H9 (cell line): ENCODE measurements at regions not wholly inside any gene's neighbourhood (a gene's known extent, or its start where the extent isn't known, plus 50 kb on each side); places are given as distances from the start of the nearest gene placed in this dataset.
A peak's percentile ranks its signal among the peaks of the same experiment; 100 is the strongest.

Experiments
- DNase-seq: peaks from one replicate; pipeline ENCODE4 v3.0.0-alpha.2; 2017
- H2AFZ ChIP-seq: one replicate; pipeline ENCODE4 v1.6.1; 2013; ENCODE audit warnings: mild to moderate bottlenecking, low read length, control low read depth, moderate library complexity
- H2AK5ac ChIP-seq: 2 replicates; pipeline ENCODE4 v1.6.1; 2013; ENCODE audit warnings: low read length, control low read depth, mixed read lengths; ENCODE audit not compliant: insufficient read length
- H2BK120ac ChIP-seq: one replicate; pipeline ENCODE4 v1.6.1; 2013; ENCODE audit warnings: low read depth, mild to moderate bottlenecking, low read length, control low read depth, inconsistent platforms; ENCODE audit not compliant: poor library complexity, severe bottlenecking
- H2BK12ac ChIP-seq: 2 replicates; pipeline ENCODE4 v1.6.1; 2013; ENCODE audit warnings: low read length, control low read depth, mixed read lengths, low read depth; ENCODE audit not compliant: insufficient read length
- H2BK15ac ChIP-seq: 2 replicates; pipeline ENCODE4 v1.6.1; 2013; ENCODE audit warnings: low read depth, low read length, control low read depth
- H2BK20ac ChIP-seq: one replicate; pipeline ENCODE4 v1.6.1; 2013; ENCODE audit warnings: low read depth, mild to moderate bottlenecking, low read length, control low read depth, inconsistent platforms; ENCODE audit not compliant: poor library complexity, severe bottlenecking
- H2BK5ac ChIP-seq: 2 replicates; pipeline ENCODE4 v1.6.1; 2013; ENCODE audit warnings: low read length, control low read depth, mixed read lengths; ENCODE audit not compliant: insufficient read length
- H3K14ac ChIP-seq: 2 replicates; pipeline ENCODE4 v1.6.1; 2013; ENCODE audit warnings: low read length, control low read depth; ENCODE audit not compliant: insufficient read depth
- H3K18ac ChIP-seq: 2 replicates; pipeline ENCODE4 v1.6.1; 2013; ENCODE audit warnings: low read depth, mild to moderate bottlenecking, mixed read lengths, low read length, control low read depth; ENCODE audit not compliant: insufficient read length
- H3K23ac ChIP-seq: 2 replicates; pipeline ENCODE4 v1.6.1; 2013; ENCODE audit warnings: low read length, control low read depth, mixed read lengths, low read depth; ENCODE audit not compliant: insufficient read length
- H3K23me2 ChIP-seq: 2 replicates; pipeline ENCODE4 v1.6.1; 2013; ENCODE audit warnings: low read depth, mild to moderate bottlenecking, mixed read lengths, low read length, control low read depth; ENCODE audit not compliant: insufficient read length, poor library complexity, severe bottlenecking
- H3K27ac ChIP-seq: 2 replicates; pipeline ENCODE4 v1.5.1; 2013; ENCODE audit warnings: low read length, control low read depth, mixed read lengths, low read depth; ENCODE audit not compliant: insufficient read length
- H3K27me3 ChIP-seq: 2 replicates; pipeline ENCODE4 v1.6.1; 2013; ENCODE audit warnings: low read length, control low read depth, inconsistent platforms; ENCODE audit not compliant: insufficient read depth
- H3K4ac ChIP-seq: 2 replicates; pipeline ENCODE4 v1.6.1; 2013; ENCODE audit warnings: low read depth, mild to moderate bottlenecking, control low read depth, inconsistent platforms, low read length, moderate library complexity
- H3K4me1 ChIP-seq: 2 replicates; pipeline ENCODE4 v1.6.1; 2013; ENCODE audit warnings: low read length, control low read depth, inconsistent platforms; ENCODE audit not compliant: insufficient read depth
- H3K4me2 ChIP-seq: 2 replicates; pipeline ENCODE4 v1.6.1; 2013; ENCODE audit warnings: low read length, control low read depth, mixed read lengths; ENCODE audit not compliant: insufficient read length, insufficient read depth
- H3K56ac ChIP-seq: 2 replicates; pipeline ENCODE4 v1.6.1; 2013; ENCODE audit warnings: low read depth, mild to moderate bottlenecking, mixed read lengths, low read length, control low read depth; ENCODE audit not compliant: insufficient read length
- H3K79me1 ChIP-seq: 2 replicates; pipeline ENCODE4 v1.6.1; 2013; ENCODE audit warnings: low read depth, mild to moderate bottlenecking, moderate library complexity, low read length, control low read depth, inconsistent platforms; ENCODE audit not compliant: insufficient read depth, poor library complexity, severe bottlenecking
- H3K79me2 ChIP-seq: 2 replicates; pipeline ENCODE4 v1.6.1; 2013; ENCODE audit warnings: low read length, control low read depth, inconsistent platforms; ENCODE audit not compliant: insufficient read depth
- H3K9ac ChIP-seq: 2 replicates; pipeline ENCODE4 v1.6.1; 2013; ENCODE audit warnings: low read length, control low read depth, mixed read lengths; ENCODE audit not compliant: insufficient read length; ENCODE audit errors: extremely low read depth
- H3K9me3 ChIP-seq: one replicate; pipeline ENCODE4 v1.6.1; 2013; ENCODE audit warnings: low read depth, low read length, inconsistent platforms; ENCODE audit not compliant: control insufficient read depth
- H3T11ph ChIP-seq: one replicate; pipeline ENCODE4 v1.6.1; 2013; ENCODE audit warnings: mild to moderate bottlenecking, low read length, control low read depth, inconsistent platforms
- H4K20me1 ChIP-seq: one replicate; pipeline ENCODE4 v1.6.1; 2013; ENCODE audit not compliant: control insufficient read depth, insufficient read length, insufficient read depth
- H4K5ac ChIP-seq: 2 replicates; pipeline ENCODE4 v1.6.1; 2013; ENCODE audit warnings: low read depth, mild to moderate bottlenecking, mixed read lengths, low read length, control low read depth; ENCODE audit not compliant: insufficient read length
- H4K8ac ChIP-seq: replicated peaks from 2 replicates; pipeline ENCODE4 v1.6.1; 2013; ENCODE audit warnings: low read length, control low read depth, mixed read lengths, low read depth; ENCODE audit not compliant: insufficient read length
- H4K91ac ChIP-seq: 2 replicates; pipeline ENCODE4 v1.6.1; 2013; ENCODE audit warnings: low read depth, mild to moderate bottlenecking, moderate library complexity, mixed read lengths, low read length, control low read depth; ENCODE audit not compliant: insufficient read length
- H3K27ac Mint-ChIP-seq, 3 experiments: 2 replicates in 2 of 3; 3 replicates in 1 of 3; pipeline ENCODE4 v1.8.0; 2020 to 2021; ENCODE audit warnings: mixed read lengths in 3 of 3, mild to moderate bottlenecking in 1 of 3, moderate library complexity in 1 of 3
- H3K27me3 Mint-ChIP-seq: 2 replicates; pipeline ENCODE4 v1.8.0; 2021; ENCODE audit warnings: low read depth, mild to moderate bottlenecking, moderate library complexity, mixed read lengths
- H3K36me3 Mint-ChIP-seq, 3 experiments: 2 replicates in 2 of 3; 3 replicates in 1 of 3; pipeline ENCODE4 v1.8.0; 2020 to 2021; ENCODE audit warnings: low read depth in 3 of 3, mixed read lengths in 3 of 3; ENCODE audit not compliant: insufficient read depth in 1 of 3
- H3K4me1 Mint-ChIP-seq, 2 experiments: 2 replicates each; pipeline ENCODE4 v1.8.0; 2020; ENCODE audit warnings: mixed read lengths in 2 of 2
- H3K4me3 Mint-ChIP-seq, 2 experiments: 2 replicates in 1 of 2; 3 replicates in 1 of 2; pipeline ENCODE4 v1.8.0; 2020 to 2021; ENCODE audit warnings: mild to moderate bottlenecking in 2 of 2, mixed read lengths in 2 of 2, moderate library complexity in 1 of 2
- H3K9me3 Mint-ChIP-seq, 2 experiments: 2 replicates in 1 of 2; 3 replicates in 1 of 2; pipeline ENCODE4 v1.8.0; 2020; ENCODE audit warnings: mild to moderate bottlenecking in 2 of 2, mixed read lengths in 2 of 2, moderate library complexity in 1 of 2
- WGBS: extraction: QIAGEN DNeasy Blood & Tissue Kit; methylation state at CpG from one replicate; pipeline ENCODE4 v1.1.7; 2013; ENCODE audit warnings: missing lambda C conversion rate, low lambda C conversion rate, mixed read lengths; ENCODE audit not compliant: insufficient read length; ENCODE audit errors: extremely low coverage; 5-methylcytosine and 5-hydroxymethylcytosine counted together
- TF ChIP-seq, protein P1 (sequence below): fragments of 200-600 bp; sonication (generic); conservative IDR thresholded peaks from 3 replicates; pipeline ENCODE4 v1.8.0; 2021; ENCODE audit warnings: antibody characterized with exemption, mild to moderate bottlenecking

- no peak overlapping the region for H2BK5ac ChIP-seq
- DNase-seq = no peak
- H3K4ac ChIP-seq = no peak overlapping the region
- Mint-ChIP-seq H3K27ac (peak overlapping the region in 2 of 3 experiments; percentile 90 to 94; a peak in 2 of 7 replicates), H3K36me3 (no peaks in the 10 kb centered on the region), H3K27me3 (no peaks in the 10 kb centered on the region; the same call in 1 of the 2 replicates), H3K4me1 (peaks cover 59 to 62% of the 10 kb centered on the region in 2 experiments), H3K4me3 (peak overlapping the region in 1 of 2 experiments; percentile 69; a peak in 1 of 5 replicates), H3K9me3 (no peaks in the 10 kb centered on the region; a peak in 1 of 5 replicates)
- no peak overlapping the region for H3K23ac ChIP-seq
- H2AK5ac ChIP-seq = no peak overlapping the region
- H4K5ac ChIP-seq = no peak overlapping the region
- no peak overlapping the region for H2BK20ac ChIP-seq
- H3T11ph ChIP-seq = no peak overlapping the region
- H3K9ac ChIP-seq = no peak overlapping the region
- H3K18ac ChIP-seq = no peak overlapping the region
- H2AFZ ChIP-seq = no peak overlapping the region
- no peaks in the 10 kb centered on the region for H3K79me1 ChIP-seq
- no peaks in the 10 kb centered on the region for H3K23me2 ChIP-seq
- H4K91ac ChIP-seq = no peak overlapping the region
- no peak overlapping the region for H2BK120ac ChIP-seq
- H2BK15ac ChIP-seq = no peak overlapping the region
- no peak overlapping the region for H3K4me2 ChIP-seq
- TF ChIP-seq, protein P1, sequence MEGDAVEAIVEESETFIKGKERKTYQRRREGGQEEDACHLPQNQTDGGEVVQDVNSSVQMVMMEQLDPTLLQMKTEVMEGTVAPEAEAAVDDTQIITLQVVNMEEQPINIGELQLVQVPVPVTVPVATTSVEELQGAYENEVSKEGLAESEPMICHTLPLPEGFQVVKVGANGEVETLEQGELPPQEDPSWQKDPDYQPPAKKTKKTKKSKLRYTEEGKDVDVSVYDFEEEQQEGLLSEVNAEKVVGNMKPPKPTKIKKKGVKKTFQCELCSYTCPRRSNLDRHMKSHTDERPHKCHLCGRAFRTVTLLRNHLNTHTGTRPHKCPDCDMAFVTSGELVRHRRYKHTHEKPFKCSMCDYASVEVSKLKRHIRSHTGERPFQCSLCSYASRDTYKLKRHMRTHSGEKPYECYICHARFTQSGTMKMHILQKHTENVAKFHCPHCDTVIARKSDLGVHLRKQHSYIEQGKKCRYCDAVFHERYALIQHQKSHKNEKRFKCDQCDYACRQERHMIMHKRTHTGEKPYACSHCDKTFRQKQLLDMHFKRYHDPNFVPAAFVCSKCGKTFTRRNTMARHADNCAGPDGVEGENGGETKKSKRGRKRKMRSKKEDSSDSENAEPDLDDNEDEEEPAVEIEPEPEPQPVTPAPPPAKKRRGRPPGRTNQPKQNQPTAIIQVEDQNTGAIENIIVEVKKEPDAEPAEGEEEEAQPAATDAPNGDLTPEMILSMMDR = 0 out of 3 replicates have a peak, but pooled peaks have one; percentile 14
- peaks cover 11% of the 10 kb centered on the region; the same call in 1 of the 2 replicates for H3K4me1 ChIP-seq
- H4K8ac ChIP-seq = no peak overlapping the region
- H4K20me1 ChIP-seq = no peaks in the 10 kb centered on the region
- H2BK12ac ChIP-seq = no peak overlapping the region
- no peaks in the 10 kb centered on the region for H3K79me2 ChIP-seq
- H3K9me3 ChIP-seq = no peaks in the 10 kb centered on the region
- H3K56ac ChIP-seq = no peak overlapping the region
- H3K27ac ChIP-seq = no peak overlapping the region
- H3K14ac ChIP-seq = no peak overlapping the region
- WGBS = no CpG with 5 or more reads among the region's 8 CpGs
- no peaks in the 10 kb centered on the region for H3K27me3 ChIP-seq
Measured at GRCh38 chr14:65228956-65229747, 126.8 kb upstream of the MAX start.
